ENCODE measurements at regions not wholly inside any gene's neighbourhood (a gene's known extent, or its start where the extent isn't known, plus 50 kb on each side); places are given as distances from the start of the nearest gene placed in this dataset.

DNA sequence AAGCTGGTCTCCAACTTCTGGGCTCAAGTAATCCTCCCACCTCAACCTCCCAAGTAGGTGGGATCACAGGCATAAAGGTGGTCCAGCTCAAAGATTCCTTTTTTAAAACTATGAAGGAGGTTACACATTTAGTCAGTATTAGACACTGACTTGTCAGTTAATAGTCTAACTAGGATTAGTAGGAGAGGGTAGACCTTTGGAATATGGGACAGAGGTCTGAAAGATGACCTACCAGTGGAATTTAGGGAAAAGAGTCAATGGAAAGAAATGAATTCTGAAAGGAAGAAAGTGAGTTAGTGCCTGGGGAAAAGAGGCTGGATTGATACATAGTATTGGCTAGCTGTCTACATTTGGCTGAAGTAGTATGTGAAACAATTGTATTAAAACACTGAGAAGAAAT lies 220.7 kb downstream of the MZT1 start:
- Mint-ChIP-seq H3K27me3 (ENCODE audit: low read depth) (no peaks in the 10 kb centered on the region), H3K4me1 (ENCODE audit: low read depth) (no peaks in the 10 kb centered on the region), H3K27ac (no peak overlapping the region), H3K36me3 (ENCODE audit: insufficient read depth in 2 of 2) (no peaks in the 10 kb centered on the region), H3K4me3 (no peak overlapping the region), H3K9me3 (no peaks in the 10 kb centered on the region)
- DNase-seq (no peak), ATAC-seq (replicated peaks in 1 of 2) (no peak)

DNA sequence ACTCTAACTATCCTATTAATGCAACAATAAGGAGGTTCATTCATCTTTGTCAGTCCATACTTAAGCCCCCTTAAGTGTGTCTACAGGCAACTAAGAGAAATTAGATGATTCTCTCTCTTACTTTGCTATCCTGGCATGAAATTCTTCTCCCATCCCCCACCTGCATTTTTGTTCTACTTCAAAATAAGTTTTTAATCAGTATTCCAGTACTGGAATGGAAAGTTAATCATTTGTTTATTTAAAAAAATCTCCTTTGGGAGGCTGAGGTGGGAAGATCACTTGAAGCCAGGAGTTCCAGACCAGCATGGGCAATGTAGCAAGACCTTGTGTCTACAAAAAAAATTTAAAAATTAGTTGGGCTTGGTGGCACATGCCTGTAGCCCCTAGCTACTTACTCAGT lies 222.1 kb downstream of the MZT1 start:
- no peaks in the 10 kb centered on the region for H3K9me3 Mint-ChIP-seq
- no peak for ATAC-seq (replicated peaks in 1 of 2)
- H3K4me3 Mint-ChIP-seq = no peak overlapping the region
- no peaks in the 10 kb centered on the region for H3K4me1 Mint-ChIP-seq (ENCODE audit: low read depth)
- no peaks in the 10 kb centered on the region for H3K27me3 Mint-ChIP-seq (ENCODE audit: low read depth)
- H3K27ac Mint-ChIP-seq = no peak overlapping the region
- DNase-seq = no peak
- H3K36me3 Mint-ChIP-seq (ENCODE audit: insufficient read depth in 2 of 2) = no peaks in the 10 kb centered on the region

DNA sequence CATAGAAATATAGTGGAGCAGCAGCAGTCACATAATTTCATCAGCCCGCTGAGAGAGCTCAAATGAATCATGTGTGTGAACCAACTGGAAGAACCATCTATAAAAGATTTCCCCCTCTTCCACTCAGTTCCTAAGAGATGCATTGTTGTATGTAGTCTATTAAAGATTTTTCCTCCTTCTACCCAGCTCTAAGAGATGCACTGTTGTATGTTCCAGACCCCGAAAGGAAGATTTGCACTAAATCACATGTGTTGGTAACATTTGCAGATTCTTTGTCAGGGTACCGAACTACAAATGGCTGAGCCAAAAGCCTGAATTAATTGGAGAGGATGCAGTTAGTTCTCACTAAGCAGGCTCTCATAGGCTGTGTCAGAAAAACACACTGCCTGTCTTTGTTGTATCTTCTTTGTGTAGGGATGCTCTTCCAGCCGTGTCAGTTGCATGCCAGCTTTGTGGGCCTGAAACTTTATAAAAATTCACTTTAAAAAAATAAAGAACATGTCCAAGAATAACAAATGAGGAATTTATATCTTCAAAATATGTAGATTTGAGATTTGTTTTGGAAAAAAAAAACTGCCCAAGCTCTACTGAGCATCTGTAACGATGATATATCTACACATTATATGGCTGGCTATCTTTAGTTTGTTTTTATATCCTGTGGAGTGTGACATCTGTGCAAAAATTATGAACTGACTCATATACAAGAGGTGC lies 223.1 kb downstream of the MZT1 start:
- DNase-seq (no peak), ATAC-seq (replicated peaks in 1 of 2) (no peak)
- Mint-ChIP-seq H3K36me3 (ENCODE audit: insufficient read depth in 2 of 2) (no peaks in the 10 kb centered on the region), H3K4me1 (ENCODE audit: low read depth) (no peaks in the 10 kb centered on the region), H3K4me3 (no peak overlapping the region), H3K27me3 (ENCODE audit: low read depth) (no peaks in the 10 kb centered on the region), H3K9me3 (peaks cover 0 to 1% of the 10 kb centered on the region in 2 donors), H3K27ac (no peak overlapping the region)

DNA sequence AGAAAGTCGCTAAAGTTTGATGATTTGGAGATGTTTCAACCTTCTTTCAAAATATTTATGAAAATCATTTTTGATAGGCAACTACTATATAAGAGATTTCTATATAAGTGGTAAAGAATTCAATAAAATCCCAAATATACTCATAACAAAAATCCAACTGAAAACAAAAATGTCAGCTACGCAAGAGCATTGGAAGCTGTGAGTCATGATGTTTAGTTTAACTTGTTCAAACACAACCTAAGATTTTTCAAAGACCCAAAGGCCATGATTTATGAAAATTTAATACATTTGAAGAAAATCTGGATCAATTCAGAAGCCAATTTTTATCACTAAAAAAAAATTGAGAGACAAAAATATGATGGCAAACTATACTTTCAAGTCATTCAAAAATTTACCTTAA lies 226.6 kb downstream of the MZT1 start:
- H3K27me3 Mint-ChIP-seq (ENCODE audit: low read depth) = no peaks in the 10 kb centered on the region
- no peaks in the 10 kb centered on the region for H3K4me1 Mint-ChIP-seq (ENCODE audit: low read depth)
- no peak overlapping the region for H3K27ac Mint-ChIP-seq
- DNase-seq (no peak), ATAC-seq (replicated peaks in 1 of 2) (no peak)
- peaks cover 0 to 2% of the 10 kb centered on the region in 2 donors for H3K9me3 Mint-ChIP-seq
- H3K4me3 Mint-ChIP-seq = no peak overlapping the region
- H3K36me3 Mint-ChIP-seq (ENCODE audit: insufficient read depth in 2 of 2) = no peaks in the 10 kb centered on the region

DNA sequence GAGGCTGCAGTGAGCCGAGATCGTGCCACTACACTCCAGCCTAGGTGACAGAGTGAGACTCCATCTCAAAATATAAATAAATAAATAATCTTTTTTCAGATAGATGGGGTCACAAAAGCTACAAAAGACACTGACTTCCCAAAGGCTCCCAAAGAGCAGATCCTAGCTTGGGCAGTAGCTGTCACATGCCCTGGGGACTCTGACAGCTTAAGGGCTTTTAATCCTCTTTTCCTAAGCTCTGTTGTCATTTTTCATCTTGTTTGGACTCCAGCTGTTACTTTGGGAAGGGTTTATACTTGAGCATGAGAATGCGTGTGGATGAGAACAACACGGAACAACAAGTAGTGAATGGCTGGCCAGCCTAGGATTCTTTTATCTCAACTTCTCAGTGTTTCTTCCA lies 231.7 kb downstream of the MZT1 start:
- Mint-ChIP-seq H3K27me3 (ENCODE audit: low read depth) (no peaks in the 10 kb centered on the region), H3K4me3 (no peak overlapping the region), H3K36me3 (ENCODE audit: insufficient read depth in 2 of 2) (no peaks in the 10 kb centered on the region), H3K27ac (no peak overlapping the region), H3K4me1 (ENCODE audit: low read depth) (no peaks in the 10 kb centered on the region), H3K9me3 (peaks cover 0 to 2% of the 10 kb centered on the region in 2 donors)
- no peak for DNase-seq
- ATAC-seq (replicated peaks in 1 of 2) = no peak

DNA sequence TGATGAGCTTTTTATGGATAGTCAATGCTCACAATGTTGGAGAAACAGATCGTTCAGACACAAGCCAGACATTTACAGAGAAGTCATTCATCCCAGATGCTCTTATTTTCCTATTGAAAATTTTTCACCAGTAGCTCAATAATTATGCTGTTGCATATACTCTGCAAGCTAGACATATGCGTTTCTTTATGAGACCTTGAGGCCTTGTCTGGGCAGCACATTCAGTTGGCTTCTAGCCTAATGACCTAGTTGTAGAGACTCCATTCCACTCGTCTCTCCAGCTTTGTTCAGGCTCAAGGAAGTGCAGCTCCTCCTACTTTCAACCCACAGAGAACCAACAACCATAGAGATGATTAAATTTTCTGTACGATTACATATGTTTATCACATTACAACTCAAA lies 237.7 kb downstream of the MZT1 start:
- peaks cover 2 to 3% of the 10 kb centered on the region in 2 donors for H3K9me3 Mint-ChIP-seq
- no peaks in the 10 kb centered on the region for H3K4me1 Mint-ChIP-seq (ENCODE audit: low read depth)
- H3K4me3 Mint-ChIP-seq = no peak overlapping the region
- no peaks in the 10 kb centered on the region for H3K27me3 Mint-ChIP-seq (ENCODE audit: low read depth)
- ATAC-seq (replicated peaks in 1 of 2) = no peak
- no peak for DNase-seq
- H3K36me3 Mint-ChIP-seq (ENCODE audit: insufficient read depth in 2 of 2) = no peaks in the 10 kb centered on the region
- H3K27ac Mint-ChIP-seq = no peak overlapping the region

DNA sequence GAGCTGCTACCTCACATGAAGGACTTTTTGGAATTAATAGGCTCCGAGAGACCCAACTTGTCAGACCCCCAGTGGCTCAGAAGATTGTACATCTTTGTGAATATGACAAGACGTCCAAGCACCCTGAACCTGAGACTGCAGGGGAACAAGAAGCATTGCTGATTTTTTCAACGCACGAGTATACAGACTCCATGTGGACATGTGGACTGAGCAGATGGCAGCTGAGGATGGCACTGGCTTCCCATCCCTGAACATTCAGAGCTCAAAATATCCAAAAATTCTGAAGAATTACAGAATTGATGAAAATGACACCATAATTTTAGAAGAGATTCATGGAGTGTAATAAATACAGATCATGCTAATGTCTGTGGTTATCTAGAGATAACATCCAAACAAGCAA lies 254.1 kb downstream of the MZT1 start:
- ATAC-seq (replicated peaks in 1 of 2) (no peak), DNase-seq (no peak)
- Mint-ChIP-seq H3K4me3 (no peak overlapping the region), H3K27me3 (ENCODE audit: low read depth) (no peaks in the 10 kb centered on the region), H3K4me1 (ENCODE audit: low read depth) (no peaks in the 10 kb centered on the region), H3K27ac (no peak overlapping the region), H3K36me3 (ENCODE audit: insufficient read depth in 2 of 2) (no peaks in the 10 kb centered on the region), H3K9me3 (peaks cover 2 to 3% of the 10 kb centered on the region in 2 donors)

DNA sequence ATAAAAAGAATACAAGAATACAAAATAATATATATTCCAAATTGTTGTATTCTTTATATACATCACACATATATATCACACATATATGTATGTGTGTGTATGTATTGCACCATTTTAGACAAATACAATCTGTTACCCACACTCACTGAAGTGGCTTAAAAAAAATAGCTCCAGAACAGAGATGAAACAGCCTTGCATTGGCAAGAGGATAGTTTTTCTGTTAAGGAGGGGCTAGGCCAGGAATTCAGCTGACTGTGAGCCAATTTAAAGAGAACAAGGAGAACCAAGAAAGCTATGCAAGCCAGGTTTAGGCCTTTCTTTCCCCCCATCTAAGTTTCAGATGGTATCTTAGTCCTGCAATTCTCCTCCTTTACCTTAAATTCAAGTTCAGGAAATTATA lies 257.5 kb downstream of the MZT1 start:
- no peak for DNase-seq
- ATAC-seq (replicated peaks in 1 of 2) = no peak
- no peak overlapping the region for H3K4me3 Mint-ChIP-seq
- H3K9me3 Mint-ChIP-seq = peaks cover 2 to 5% of the 10 kb centered on the region in 2 donors
- H3K27ac Mint-ChIP-seq = no peak overlapping the region
- H3K4me1 Mint-ChIP-seq (ENCODE audit: low read depth) = no peaks in the 10 kb centered on the region
- H3K27me3 Mint-ChIP-seq (ENCODE audit: low read depth) = no peaks in the 10 kb centered on the region
- H3K36me3 Mint-ChIP-seq (ENCODE audit: insufficient read depth in 2 of 2) = no peaks in the 10 kb centered on the region

DNA sequence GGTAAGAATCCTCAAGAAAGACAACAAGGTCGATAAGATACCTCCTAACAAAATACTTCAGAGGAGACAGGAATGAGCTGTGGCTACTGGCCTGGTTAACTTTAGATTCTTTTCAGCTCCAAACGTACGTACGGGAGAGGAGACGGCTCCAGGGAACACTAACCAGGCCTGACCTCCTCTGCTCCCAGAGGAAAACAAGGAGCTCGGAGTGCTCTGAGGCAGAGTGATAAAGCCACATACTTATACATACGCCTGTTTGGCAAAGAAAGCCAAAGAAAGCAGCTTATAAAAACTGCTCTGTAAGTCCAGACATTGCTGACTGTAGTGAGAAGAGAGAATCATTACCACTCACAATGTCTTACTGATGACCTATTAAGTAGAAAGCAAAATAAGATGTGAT lies 263.9 kb downstream of the MZT1 start:
- DNase-seq (no peak), ATAC-seq (replicated peaks in 1 of 2) (no peak)
- Mint-ChIP-seq H3K4me3 (no peak overlapping the region), H3K27ac (no peak overlapping the region), H3K9me3 (peaks cover 3 to 5% of the 10 kb centered on the region in 2 donors), H3K27me3 (ENCODE audit: low read depth) (no peaks in the 10 kb centered on the region), H3K36me3 (ENCODE audit: insufficient read depth in 2 of 2) (no peaks in the 10 kb centered on the region), H3K4me1 (ENCODE audit: low read depth) (no peaks in the 10 kb centered on the region)

DNA sequence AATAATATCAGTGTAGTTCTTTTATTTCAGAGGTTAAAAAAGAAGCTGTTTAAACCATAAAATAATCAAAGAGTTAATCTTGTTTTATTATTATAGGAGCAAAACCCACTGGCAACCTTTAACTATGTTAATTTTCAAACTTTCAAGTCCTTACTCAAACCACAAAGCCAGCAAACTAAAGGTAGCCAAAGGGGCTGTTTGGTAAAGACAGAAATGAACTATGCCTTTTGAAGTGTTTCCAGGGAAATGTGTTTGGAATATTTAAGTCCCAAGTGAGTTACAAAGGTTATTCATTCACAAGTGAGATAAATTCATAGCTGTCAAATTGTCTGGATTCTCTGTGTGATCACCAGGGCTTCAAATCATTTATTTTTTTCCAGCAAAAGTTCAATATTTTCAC lies 264.7 kb downstream of the MZT1 start:
- H3K4me1 Mint-ChIP-seq (ENCODE audit: low read depth) = no peaks in the 10 kb centered on the region
- DNase-seq (no peak), ATAC-seq (replicated peaks in 1 of 2) (no peak)
- H3K27ac Mint-ChIP-seq = no peak overlapping the region
- peaks cover under 1 to 3% of the 10 kb centered on the region in 2 donors for H3K9me3 Mint-ChIP-seq
- H3K4me3 Mint-ChIP-seq = no peak overlapping the region
- no peaks in the 10 kb centered on the region for H3K36me3 Mint-ChIP-seq (ENCODE audit: insufficient read depth in 2 of 2)
- no peaks in the 10 kb centered on the region for H3K27me3 Mint-ChIP-seq (ENCODE audit: low read depth)

DNA sequence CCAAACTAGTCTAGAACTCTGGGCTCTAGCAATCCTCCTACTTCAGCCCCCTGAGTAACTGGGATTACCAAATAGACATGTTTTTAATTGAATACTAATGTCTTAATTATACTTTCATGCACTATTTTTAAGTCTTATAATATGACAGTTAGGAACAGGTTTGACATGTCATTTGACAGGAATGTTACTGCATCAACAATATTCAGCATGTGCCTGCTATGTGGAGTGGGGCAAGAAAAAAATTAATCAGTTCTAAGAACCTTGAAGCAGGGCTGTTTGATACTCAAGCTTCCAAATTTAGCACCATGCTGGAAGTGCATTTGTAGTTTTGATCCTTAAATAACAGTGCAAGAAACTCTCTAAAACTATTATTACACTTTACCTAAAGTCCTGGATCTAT lies 265.3 kb downstream of the MZT1 start:
- peaks cover 0 to 3% of the 10 kb centered on the region in 2 donors for H3K9me3 Mint-ChIP-seq

DNA sequence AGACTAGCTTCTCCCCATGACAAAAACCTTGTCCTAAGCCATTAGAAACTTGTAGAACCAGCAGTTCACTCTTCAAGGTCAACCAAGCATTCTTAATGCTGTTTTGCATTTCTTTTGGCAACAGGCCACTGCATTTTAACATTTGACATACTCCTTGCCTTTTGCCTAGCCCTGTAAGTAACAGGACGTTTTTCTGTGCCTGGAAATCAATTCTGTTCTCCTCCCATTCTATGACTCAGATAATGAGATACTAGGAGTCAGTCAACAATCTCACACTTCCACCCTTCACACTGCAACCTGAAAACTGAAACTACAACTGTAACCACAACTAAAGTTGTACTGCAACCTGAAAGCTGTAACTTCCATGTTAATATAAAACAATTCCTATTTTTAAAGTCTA lies 268.7 kb downstream of the MZT1 start:
- H3K27me3 Mint-ChIP-seq (ENCODE audit: low read depth) = no peaks in the 10 kb centered on the region

More for the DNA sequence above, 265.3 kb downstream of the MZT1 start:
- H3K27me3 Mint-ChIP-seq (ENCODE audit: low read depth) = no peaks in the 10 kb centered on the region
- ATAC-seq (replicated peaks in 1 of 2) = no peak
- no peaks in the 10 kb centered on the region for H3K4me1 Mint-ChIP-seq (ENCODE audit: low read depth)
- no peak overlapping the region for H3K27ac Mint-ChIP-seq
- no peaks in the 10 kb centered on the region for H3K36me3 Mint-ChIP-seq (ENCODE audit: insufficient read depth in 2 of 2)
- no peak overlapping the region for H3K4me3 Mint-ChIP-seq
- DNase-seq = no peak

DNA sequence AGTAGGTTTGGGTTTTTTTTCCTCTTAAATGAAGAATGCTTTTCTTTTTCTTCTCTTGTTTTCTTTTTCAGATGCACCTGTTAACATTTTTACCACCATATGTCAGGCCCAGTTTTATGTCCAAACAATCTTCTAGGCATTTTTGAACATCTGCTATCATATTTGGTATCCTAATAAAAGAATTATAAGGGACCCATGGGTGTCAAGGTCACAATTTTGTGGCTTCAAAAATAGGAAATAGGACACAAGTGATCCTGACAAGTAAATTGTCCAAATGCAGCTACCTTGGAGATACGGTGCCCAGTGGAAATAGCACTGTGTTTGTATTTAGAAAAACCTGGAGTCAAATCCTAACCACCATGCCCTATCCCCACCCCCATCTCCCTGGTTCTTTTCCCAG lies 270.3 kb downstream of the MZT1 start:
- DNase-seq (no peak), ATAC-seq (replicated peaks in 1 of 2) (no peak)
- no peaks in the 10 kb centered on the region for H3K36me3 Mint-ChIP-seq (ENCODE audit: insufficient read depth in 2 of 2)
- no peaks in the 10 kb centered on the region for H3K27me3 Mint-ChIP-seq (ENCODE audit: low read depth)
- H3K4me1 Mint-ChIP-seq (ENCODE audit: low read depth) = no peaks in the 10 kb centered on the region
- H3K9me3 Mint-ChIP-seq = peaks cover 3 to 5% of the 10 kb centered on the region in 2 donors
- H3K4me3 Mint-ChIP-seq = no peak overlapping the region
- H3K27ac Mint-ChIP-seq = no peak overlapping the region

More for the DNA sequence above, 268.7 kb downstream of the MZT1 start:
- ATAC-seq (replicated peaks in 1 of 2) = no peak
- Mint-ChIP-seq H3K4me3 (no peak overlapping the region), H3K36me3 (ENCODE audit: insufficient read depth in 2 of 2) (no peaks in the 10 kb centered on the region), H3K27ac (no peak overlapping the region), H3K9me3 (peaks cover 3 to 5% of the 10 kb centered on the region in 2 donors), H3K4me1 (ENCODE audit: low read depth) (no peaks in the 10 kb centered on the region)
- no peak for DNase-seq

DNA sequence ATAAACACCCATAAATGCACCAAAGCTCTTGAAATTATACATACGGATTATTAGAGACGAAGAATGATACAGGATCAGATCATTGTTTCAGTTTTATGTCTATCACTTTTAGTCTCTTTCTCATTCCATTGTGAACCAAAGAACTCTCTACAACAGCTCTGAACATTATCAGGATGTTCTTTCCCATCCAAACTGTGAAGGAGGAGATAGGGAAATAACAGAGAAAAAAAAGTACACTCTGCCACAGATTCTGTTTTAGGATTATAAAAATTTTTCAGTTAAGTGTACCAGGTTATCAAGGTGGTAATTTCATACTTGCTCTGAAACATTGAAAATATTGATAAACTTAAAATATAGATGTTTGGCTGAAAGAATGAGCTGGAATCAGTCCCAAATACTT lies 270.9 kb downstream of the MZT1 start:
- no peak overlapping the region for H3K4me3 Mint-ChIP-seq
- H3K4me1 Mint-ChIP-seq (ENCODE audit: low read depth) = no peaks in the 10 kb centered on the region

More for the DNA sequence above, 270.9 kb downstream of the MZT1 start:
- no peak for ATAC-seq (replicated peaks in 1 of 2)
- DNase-seq = no peak
- peaks cover 3 to 5% of the 10 kb centered on the region in 2 donors for H3K9me3 Mint-ChIP-seq
- no peaks in the 10 kb centered on the region for H3K27me3 Mint-ChIP-seq (ENCODE audit: low read depth)
- H3K36me3 Mint-ChIP-seq (ENCODE audit: insufficient read depth in 2 of 2) = no peaks in the 10 kb centered on the region
- no peak overlapping the region for H3K27ac Mint-ChIP-seq

Data from activated T-cell treated with anti-CD3 and anti-CD28 coated beads, Interleukin-2, amount 50 U/mL, for 72 hours (primary cell).